Suprapubic skin (tissue), 3 donors: ENCODE measurements at regions not wholly inside any gene's neighbourhood (a gene's known extent, or its start where the extent isn't known, plus 50 kb on each side); places are given as distances from the start of the nearest gene placed in this dataset.

Experiments
- CTCF ChIP-seq, 2 donors: fragments of 200-600 bp in 1 of 2; fragments of 450-650 bp in 1 of 2; sonication (generic) in 1 of 2; IDR thresholded peaks; one replicate each; pipeline ENCODE4 v1.5.1; 2016 to 2019; ENCODE audit warnings: antibody characterized with exemption in 2 of 2, mild to moderate bottlenecking in 1 of 2, moderate library complexity in 1 of 2
- EP300 ChIP-seq: sonication (generic); formaldehyde crosslinking; IDR thresholded peaks from one replicate; pipeline ENCODE4 v1.6.1; 2017; ENCODE audit warnings: antibody characterized with exemption

GRCh38 chr2:212902421-212902820 is 249.0 kb downstream of the IKZF2 start:
- no peak for TF ChIP-seq EP300
- TF ChIP-seq CTCF (IDR thresholded peaks at IDR 0.05) = no peak
